Gastrocnemius medialis (tissue), 4 donors: ENCODE measurements at regions not wholly inside any gene's neighbourhood (a gene's known extent, or its start where the extent isn't known, plus 50 kb on each side); places are given as distances from the start of the nearest gene placed in this dataset.

ENCODE experiments used
- POLR2A ChIP-seq, 2 donors: fragments of 450-650 bp; IDR thresholded peaks; one replicate each; pipeline ENCODE4 v1.6.1; 2017; ENCODE audit warnings: antibody characterized with exemption in 2 of 2, mild to moderate bottlenecking in 2 of 2, moderate library complexity in 2 of 2
- TF ChIP-seq, protein P1 (sequence below), 5 experiments: fragments of 450-650 bp in 3 of 5; fragments of 200-600 bp in 2 of 5; sonication (generic) in 2 of 5; IDR thresholded peaks in 4 of 5; conservative IDR thresholded peaks in 1 of 5; 1 replicate in 4 of 5; 2 replicates in 1 of 5; pipeline ENCODE4 v1.5.1; 2016 to 2019; ENCODE audit warnings: antibody characterized with exemption in 5 of 5, mild to moderate bottlenecking in 3 of 5, moderate library complexity in 3 of 5

DNA sequence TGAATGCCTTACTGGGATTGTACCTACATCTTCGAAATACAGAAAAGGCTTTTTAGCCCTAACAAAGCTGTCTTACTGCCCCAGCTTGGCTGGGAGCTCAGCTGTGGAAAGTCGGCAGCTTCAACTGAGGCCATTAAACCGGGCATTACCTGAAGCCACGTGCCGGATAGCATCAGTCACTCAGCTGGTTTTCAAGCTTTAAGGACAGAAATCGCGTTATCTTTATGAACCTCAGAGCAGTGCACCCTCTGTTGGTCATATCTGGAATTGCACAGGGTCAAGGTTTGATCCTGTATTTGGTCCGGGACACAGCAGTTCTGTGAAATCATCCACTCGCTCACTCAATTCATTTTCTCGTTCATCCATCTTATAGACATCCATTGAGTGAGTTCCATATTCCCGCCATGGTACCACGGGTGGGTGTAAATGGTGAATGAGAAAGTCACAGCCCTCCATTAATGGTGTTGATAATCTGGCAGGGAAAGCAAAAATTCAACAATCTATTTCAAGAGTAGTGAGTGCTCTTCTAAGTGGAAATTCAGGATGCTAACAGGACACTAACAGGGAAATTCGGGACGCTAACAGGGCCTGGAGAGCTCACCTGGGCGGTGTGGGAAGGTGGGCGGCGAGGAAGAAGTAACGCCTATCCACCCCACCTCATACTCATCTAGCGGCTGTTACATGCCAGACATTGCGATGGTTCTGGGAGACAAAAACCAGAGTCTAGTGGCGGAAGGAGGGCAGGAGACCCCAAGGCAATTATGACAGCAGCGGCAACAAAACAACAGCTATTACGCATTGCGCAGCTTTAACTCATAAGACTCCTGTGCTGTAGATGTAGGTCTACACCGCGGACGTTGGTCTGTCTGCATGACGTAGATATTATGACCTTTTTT lies 60.6 kb upstream of the TCL1A start:
- TF ChIP-seq, protein P1, sequence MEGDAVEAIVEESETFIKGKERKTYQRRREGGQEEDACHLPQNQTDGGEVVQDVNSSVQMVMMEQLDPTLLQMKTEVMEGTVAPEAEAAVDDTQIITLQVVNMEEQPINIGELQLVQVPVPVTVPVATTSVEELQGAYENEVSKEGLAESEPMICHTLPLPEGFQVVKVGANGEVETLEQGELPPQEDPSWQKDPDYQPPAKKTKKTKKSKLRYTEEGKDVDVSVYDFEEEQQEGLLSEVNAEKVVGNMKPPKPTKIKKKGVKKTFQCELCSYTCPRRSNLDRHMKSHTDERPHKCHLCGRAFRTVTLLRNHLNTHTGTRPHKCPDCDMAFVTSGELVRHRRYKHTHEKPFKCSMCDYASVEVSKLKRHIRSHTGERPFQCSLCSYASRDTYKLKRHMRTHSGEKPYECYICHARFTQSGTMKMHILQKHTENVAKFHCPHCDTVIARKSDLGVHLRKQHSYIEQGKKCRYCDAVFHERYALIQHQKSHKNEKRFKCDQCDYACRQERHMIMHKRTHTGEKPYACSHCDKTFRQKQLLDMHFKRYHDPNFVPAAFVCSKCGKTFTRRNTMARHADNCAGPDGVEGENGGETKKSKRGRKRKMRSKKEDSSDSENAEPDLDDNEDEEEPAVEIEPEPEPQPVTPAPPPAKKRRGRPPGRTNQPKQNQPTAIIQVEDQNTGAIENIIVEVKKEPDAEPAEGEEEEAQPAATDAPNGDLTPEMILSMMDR (IDR thresholded peaks at IDR 0.05 in 4 of 5, conservative IDR thresholded peaks at IDR 0.05 in 1 of 5) = peak; percentile 30 to 72 (median 50)
- no peak for TF ChIP-seq POLR2A (IDR thresholded peaks at IDR 0.05)
